GM12878 (cell line): ENCODE measurements at regions not wholly inside any gene's neighbourhood (a gene's known extent, or its start where the extent isn't known, plus 50 kb on each side); places are given as distances from the start of the nearest gene placed in this dataset.
A peak's percentile ranks its signal among the peaks of the same experiment; 100 is the strongest.

Experiments used
- FOXM1 ChIP-seq: IDR thresholded peaks from 2 replicates; pipeline ENCODE4 v1.6.1; 2012; ENCODE audit warnings: low read depth, mild to moderate bottlenecking, inconsistent platforms, low read length, moderate library complexity
- POLR2AphosphoS5 ChIP-seq: IDR thresholded peaks from 2 replicates; pipeline ENCODE4 v1.6.1; 2011; ENCODE audit warnings: mild to moderate bottlenecking, low read length, inconsistent platforms
- YBX1 ChIP-seq: fragments of 450-650 bp; IDR thresholded peaks from 2 replicates; pipeline ENCODE4 v1.6.1; 2016; ENCODE audit warnings: antibody characterized with exemption
- TF ChIP-seq, protein P1 (sequence below), 3 experiments: IDR thresholded peaks in 2 of 3; conservative IDR thresholded peaks in 1 of 3; 2 replicates each; pipeline ENCODE4 v1.5.1; 2011; ENCODE audit warnings: low read depth in 3 of 3, low read length in 3 of 3, mild to moderate bottlenecking in 3 of 3, control low read depth in 2 of 3, moderate library complexity in 2 of 3, inconsistent platforms in 1 of 3, mixed read lengths in 1 of 3; ENCODE audit not compliant: control insufficient read depth in 2 of 3, insufficient read depth in 1 of 3; ENCODE audit errors: extremely low read depth in 1 of 3

DNA sequence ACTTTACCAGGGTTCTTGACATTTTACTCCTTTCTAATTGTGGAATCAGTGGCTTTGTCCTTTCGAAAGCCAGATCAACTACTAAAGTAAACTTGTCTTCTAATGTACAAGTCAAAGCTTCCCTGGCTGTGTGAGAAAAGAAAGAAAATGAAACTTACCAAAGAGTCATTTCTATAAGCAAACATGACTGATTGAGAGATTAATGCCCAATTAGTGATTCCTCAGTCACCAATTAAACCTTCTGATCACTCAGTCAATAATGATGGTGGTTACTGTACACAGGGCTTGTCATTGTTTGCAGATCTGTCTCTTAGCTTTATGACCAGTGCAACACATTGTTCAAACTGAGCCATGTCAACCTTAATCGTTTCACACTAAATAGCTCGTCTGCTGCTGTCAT lies 1168.4 kb upstream of the CITED2 start:
- TF ChIP-seq YBX1 (no peak), FOXM1 (peak; percentile 72; the same call in 1 of the 2 replicates), POLR2AphosphoS5 (no peak)
- TF ChIP-seq, protein P1, sequence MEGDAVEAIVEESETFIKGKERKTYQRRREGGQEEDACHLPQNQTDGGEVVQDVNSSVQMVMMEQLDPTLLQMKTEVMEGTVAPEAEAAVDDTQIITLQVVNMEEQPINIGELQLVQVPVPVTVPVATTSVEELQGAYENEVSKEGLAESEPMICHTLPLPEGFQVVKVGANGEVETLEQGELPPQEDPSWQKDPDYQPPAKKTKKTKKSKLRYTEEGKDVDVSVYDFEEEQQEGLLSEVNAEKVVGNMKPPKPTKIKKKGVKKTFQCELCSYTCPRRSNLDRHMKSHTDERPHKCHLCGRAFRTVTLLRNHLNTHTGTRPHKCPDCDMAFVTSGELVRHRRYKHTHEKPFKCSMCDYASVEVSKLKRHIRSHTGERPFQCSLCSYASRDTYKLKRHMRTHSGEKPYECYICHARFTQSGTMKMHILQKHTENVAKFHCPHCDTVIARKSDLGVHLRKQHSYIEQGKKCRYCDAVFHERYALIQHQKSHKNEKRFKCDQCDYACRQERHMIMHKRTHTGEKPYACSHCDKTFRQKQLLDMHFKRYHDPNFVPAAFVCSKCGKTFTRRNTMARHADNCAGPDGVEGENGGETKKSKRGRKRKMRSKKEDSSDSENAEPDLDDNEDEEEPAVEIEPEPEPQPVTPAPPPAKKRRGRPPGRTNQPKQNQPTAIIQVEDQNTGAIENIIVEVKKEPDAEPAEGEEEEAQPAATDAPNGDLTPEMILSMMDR (IDR thresholded peaks at IDR 0.05 in 2 of 3, conservative IDR thresholded peaks at IDR 0.05 in 1 of 3; ENCODE audit: control insufficient read depth in 2 of 3, extremely low read depth in 1 of 3, insufficient read depth in 1 of 3, low read depth in 3 of 3, low read length in 3 of 3): no peak
